ENCODE measurements at regions not wholly inside any gene's neighbourhood (a gene's known extent, or its start where the extent isn't known, plus 50 kb on each side); places are given as distances from the start of the nearest gene placed in this dataset.

DNA sequence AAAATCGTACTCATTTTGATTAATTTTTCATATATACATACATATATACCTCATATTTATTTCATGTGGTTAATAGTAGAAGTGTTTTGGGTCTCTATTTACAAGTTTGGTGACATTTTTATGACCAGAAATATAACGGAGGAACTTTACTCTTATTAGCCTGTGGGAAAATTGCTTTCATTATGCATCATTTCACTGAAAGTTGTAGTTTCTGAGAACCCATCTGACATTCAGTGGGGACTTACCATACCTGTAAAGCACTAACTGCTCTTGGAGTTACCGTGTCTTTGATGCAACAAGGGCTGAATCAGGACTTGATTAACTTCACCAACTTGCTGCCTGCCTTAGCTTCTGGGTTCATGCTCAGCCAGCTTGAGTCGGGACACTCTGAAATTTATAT, 49.9 kb upstream of the ITPKB start:
- Histone ChIP-seq H3K4me3 (ENCODE audit: low read depth, low read length) (no peak overlapping the region), H3K27me3 (ENCODE audit: control insufficient read depth, insufficient read depth, low read length) (no peaks in the 10 kb centered on the region), H3K36me3 (ENCODE audit: control insufficient read depth, insufficient read depth, low read length) (no peaks in the 10 kb centered on the region)
- TF ChIP-seq, protein P1, sequence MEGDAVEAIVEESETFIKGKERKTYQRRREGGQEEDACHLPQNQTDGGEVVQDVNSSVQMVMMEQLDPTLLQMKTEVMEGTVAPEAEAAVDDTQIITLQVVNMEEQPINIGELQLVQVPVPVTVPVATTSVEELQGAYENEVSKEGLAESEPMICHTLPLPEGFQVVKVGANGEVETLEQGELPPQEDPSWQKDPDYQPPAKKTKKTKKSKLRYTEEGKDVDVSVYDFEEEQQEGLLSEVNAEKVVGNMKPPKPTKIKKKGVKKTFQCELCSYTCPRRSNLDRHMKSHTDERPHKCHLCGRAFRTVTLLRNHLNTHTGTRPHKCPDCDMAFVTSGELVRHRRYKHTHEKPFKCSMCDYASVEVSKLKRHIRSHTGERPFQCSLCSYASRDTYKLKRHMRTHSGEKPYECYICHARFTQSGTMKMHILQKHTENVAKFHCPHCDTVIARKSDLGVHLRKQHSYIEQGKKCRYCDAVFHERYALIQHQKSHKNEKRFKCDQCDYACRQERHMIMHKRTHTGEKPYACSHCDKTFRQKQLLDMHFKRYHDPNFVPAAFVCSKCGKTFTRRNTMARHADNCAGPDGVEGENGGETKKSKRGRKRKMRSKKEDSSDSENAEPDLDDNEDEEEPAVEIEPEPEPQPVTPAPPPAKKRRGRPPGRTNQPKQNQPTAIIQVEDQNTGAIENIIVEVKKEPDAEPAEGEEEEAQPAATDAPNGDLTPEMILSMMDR (IDR thresholded peaks at IDR 0.05; ENCODE audit: insufficient read depth, low read length, poor library complexity, severe bottlenecking): no peak
- DNase-seq (ENCODE audit: low read depth): no peak
